ENCODE measurements at regions not wholly inside any gene's neighbourhood (a gene's known extent, or its start where the extent isn't known, plus 50 kb on each side); places are given as distances from the start of the nearest gene placed in this dataset.
"Not testable (repeated sequence)": the region's sequence is repeated elsewhere in the genome, so short reads cannot be mapped to it uniquely, and the experiment has no call there.

GRCh38 chr10:53155674-53156073 lies 383.1 kb upstream of the MBL2 start:
- H3K4ac ChIP-seq (ENCODE audit: low read length); H2BK5ac ChIP-seq (ENCODE audit: low read length); H3K4me2 ChIP-seq (ENCODE audit: insufficient read depth, low read length, poor library complexity, severe bottlenecking); H3K79me1 ChIP-seq (ENCODE audit: low read depth, low read length); H3K23ac ChIP-seq (ENCODE audit: low read depth, low read length, poor library complexity); H2AK5ac ChIP-seq (ENCODE audit: low read depth, low read length); H3K9ac ChIP-seq (ENCODE audit: low read depth, low read length, poor library complexity); H2BK12ac ChIP-seq (ENCODE audit: low read length); H4K8ac ChIP-seq (ENCODE audit: low read depth, low read length); H3K27ac ChIP-seq (replicated peaks; ENCODE audit: low read length); H3K27me3 ChIP-seq (ENCODE audit: control insufficient read depth in 3 of 3, insufficient read depth in 3 of 3, low read depth in 1 of 3, low read length in 3 of 3); H2BK15ac ChIP-seq (ENCODE audit: low read length); H2BK120ac ChIP-seq (ENCODE audit: low read depth, low read length); DNase-seq (ENCODE audit: low spot score); H3K4me1 ChIP-seq (ENCODE audit: control insufficient read depth in 2 of 2, insufficient read depth in 1 of 2, low read depth in 1 of 2, low read length in 2 of 2); H3K4me3 ChIP-seq (ENCODE audit: low read length in 2 of 2); H3K36me3 ChIP-seq (replicated peaks in 1 of 2; ENCODE audit: control insufficient read depth in 2 of 2, insufficient read depth in 2 of 2, low read length in 2 of 2); H3K9me3 ChIP-seq (replicated peaks in 1 of 2; ENCODE audit: control insufficient read depth in 2 of 2, insufficient read depth in 1 of 2, low read depth in 1 of 2, low read length in 2 of 2); H2AFZ ChIP-seq (ENCODE audit: low read length); H3K18ac ChIP-seq (ENCODE audit: low read length); H3K14ac ChIP-seq (ENCODE audit: low read length); H4K91ac ChIP-seq (ENCODE audit: low read depth, low read length, poor library complexity): not testable (repeated sequence)
- no CpG with 5 or more reads among the region's 4 CpGs for WGBS, 2 donors (ENCODE audit: extremely low coverage in 2 of 2, insufficient read length in 2 of 2, insufficient replicate concordance in 1 of 2)

- no peak overlapping the region for H3K14ac ChIP-seq (ENCODE audit: low read length)
- H3K36me3 ChIP-seq (replicated peaks in 1 of 2; ENCODE audit: control insufficient read depth in 2 of 2, insufficient read depth in 2 of 2, low read length in 2 of 2), result no peaks in the 10 kb centered on the region
- no peak overlapping the region for H4K91ac ChIP-seq (ENCODE audit: low read depth, low read length, poor library complexity)
- no peak overlapping the region for H4K8ac ChIP-seq (ENCODE audit: low read depth, low read length)
- no peak for DNase-seq (ENCODE audit: low spot score)
- no peaks in the 10 kb centered on the region for H3K79me1 ChIP-seq (ENCODE audit: low read depth, low read length)
- no peak overlapping the region for H3K23ac ChIP-seq (ENCODE audit: low read depth, low read length, poor library complexity)
- no peak overlapping the region for H3K4me2 ChIP-seq (ENCODE audit: insufficient read depth, low read length, poor library complexity, severe bottlenecking)
- H2AFZ ChIP-seq (ENCODE audit: low read length), result no peak overlapping the region
- H2AK5ac ChIP-seq (ENCODE audit: low read depth, low read length), result no peak overlapping the region
- no peaks in the 10 kb centered on the region for H3K27me3 ChIP-seq (ENCODE audit: control insufficient read depth in 3 of 3, insufficient read depth in 3 of 3, low read depth in 1 of 3, low read length in 3 of 3)
- H2BK15ac ChIP-seq (ENCODE audit: low read length), result no peak overlapping the region
- no CpG with 5 or more reads among the region's 1 CpG for WGBS, 2 donors (ENCODE audit: extremely low coverage in 2 of 2, insufficient read length in 2 of 2, insufficient replicate concordance in 1 of 2)
- no peak overlapping the region for H3K4ac ChIP-seq (ENCODE audit: low read length)
- H3K4me3 ChIP-seq (ENCODE audit: low read length in 2 of 2), result no peak overlapping the region
- no peak overlapping the region for H2BK120ac ChIP-seq (ENCODE audit: low read depth, low read length)
- H3K18ac ChIP-seq (ENCODE audit: low read length), result no peak overlapping the region
- peaks cover 0 to 1% of the 10 kb centered on the region in 2 donors for H3K4me1 ChIP-seq (ENCODE audit: control insufficient read depth in 2 of 2, insufficient read depth in 1 of 2, low read depth in 1 of 2, low read length in 2 of 2)
- no peaks in the 10 kb centered on the region for H3K9me3 ChIP-seq (replicated peaks in 1 of 2; ENCODE audit: control insufficient read depth in 2 of 2, insufficient read depth in 1 of 2, low read depth in 1 of 2, low read length in 2 of 2)
- no peak overlapping the region for H2BK5ac ChIP-seq (ENCODE audit: low read length)
- H3K9ac ChIP-seq (ENCODE audit: low read depth, low read length, poor library complexity), result no peak overlapping the region
- H2BK12ac ChIP-seq (ENCODE audit: low read length), result no peak overlapping the region
- no peak overlapping the region for H3K27ac ChIP-seq (replicated peaks; ENCODE audit: low read length)
Measured at GRCh38 chr10:53153831-53154230, 381.2 kb upstream of the MBL2 start.

GRCh38 chr10:53140506-53140905 lies 367.9 kb upstream of the MBL2 start:
- no peaks in the 10 kb centered on the region for H3K27me3 ChIP-seq (ENCODE audit: control insufficient read depth in 3 of 3, insufficient read depth in 3 of 3, low read depth in 1 of 3, low read length in 3 of 3)
- H2BK5ac ChIP-seq (ENCODE audit: low read length), result no peak overlapping the region
- H3K9ac ChIP-seq (ENCODE audit: low read depth, low read length, poor library complexity), result no peak overlapping the region
- no peak overlapping the region for H2BK15ac ChIP-seq (ENCODE audit: low read length)
- H3K4me3 ChIP-seq (ENCODE audit: low read length in 2 of 2), result no peak overlapping the region
- H4K8ac ChIP-seq (ENCODE audit: low read depth, low read length), result no peak overlapping the region
- H4K91ac ChIP-seq (ENCODE audit: low read depth, low read length, poor library complexity), result no peak overlapping the region
- no peak for DNase-seq (ENCODE audit: low spot score)
- no peak overlapping the region for H2BK12ac ChIP-seq (ENCODE audit: low read length)
- H2BK120ac ChIP-seq (ENCODE audit: low read depth, low read length), result no peak overlapping the region
- H3K36me3 ChIP-seq (replicated peaks in 1 of 2; ENCODE audit: control insufficient read depth in 2 of 2, insufficient read depth in 2 of 2, low read length in 2 of 2), result no peaks in the 10 kb centered on the region
- WGBS, 2 donors (ENCODE audit: extremely low coverage in 2 of 2, insufficient read length in 2 of 2, insufficient replicate concordance in 1 of 2), result no CpG with 5 or more reads among the region's 1 CpG
- no peak overlapping the region for H3K4ac ChIP-seq (ENCODE audit: low read length)
- H3K4me1 ChIP-seq (ENCODE audit: control insufficient read depth in 2 of 2, insufficient read depth in 1 of 2, low read depth in 1 of 2, low read length in 2 of 2), result peaks cover 0 to 2% of the 10 kb centered on the region in 2 donors
- no peak overlapping the region for H2AK5ac ChIP-seq (ENCODE audit: low read depth, low read length)
- no peak overlapping the region for H3K18ac ChIP-seq (ENCODE audit: low read length)
- H3K27ac ChIP-seq (replicated peaks; ENCODE audit: low read length), result no peak overlapping the region
- H3K9me3 ChIP-seq (replicated peaks in 1 of 2; ENCODE audit: control insufficient read depth in 2 of 2, insufficient read depth in 1 of 2, low read depth in 1 of 2, low read length in 2 of 2), result no peaks in the 10 kb centered on the region
- no peaks in the 10 kb centered on the region for H3K79me1 ChIP-seq (ENCODE audit: low read depth, low read length)
- H3K4me2 ChIP-seq (ENCODE audit: insufficient read depth, low read length, poor library complexity, severe bottlenecking), result no peak overlapping the region
- H3K14ac ChIP-seq (ENCODE audit: low read length), result no peak overlapping the region
- no peak overlapping the region for H3K23ac ChIP-seq (ENCODE audit: low read depth, low read length, poor library complexity)
- H2AFZ ChIP-seq (ENCODE audit: low read length), result no peak overlapping the region

GRCh38 chr10:53135897-53136253 lies 363.3 kb upstream of the MBL2 start:
- Histone ChIP-seq H3K36me3 (replicated peaks in 1 of 2; ENCODE audit: control insufficient read depth in 2 of 2, insufficient read depth in 2 of 2, low read length in 2 of 2) (no peaks in the 10 kb centered on the region), H3K9me3 (replicated peaks in 1 of 2; ENCODE audit: control insufficient read depth in 2 of 2, insufficient read depth in 1 of 2, low read depth in 1 of 2, low read length in 2 of 2) (no peaks in the 10 kb centered on the region), H2BK15ac (ENCODE audit: low read length) (no peak overlapping the region), H3K27ac (replicated peaks; ENCODE audit: low read length) (no peak overlapping the region), H2BK12ac (ENCODE audit: low read length) (no peak overlapping the region), H3K23ac (ENCODE audit: low read depth, low read length, poor library complexity) (no peak overlapping the region), H3K4ac (ENCODE audit: low read length) (no peak overlapping the region), H3K14ac (ENCODE audit: low read length) (no peak overlapping the region), H3K79me1 (ENCODE audit: low read depth, low read length) (no peaks in the 10 kb centered on the region), H2BK120ac (ENCODE audit: low read depth, low read length) (no peak overlapping the region), H2BK5ac (ENCODE audit: low read length) (no peak overlapping the region), H4K8ac (ENCODE audit: low read depth, low read length) (no peak overlapping the region), H3K18ac (ENCODE audit: low read length) (no peak overlapping the region), H3K9ac (ENCODE audit: low read depth, low read length, poor library complexity) (no peak overlapping the region), H4K91ac (ENCODE audit: low read depth, low read length, poor library complexity) (no peak overlapping the region), H2AK5ac (ENCODE audit: low read depth, low read length) (no peak overlapping the region), H3K4me1 (ENCODE audit: control insufficient read depth in 2 of 2, insufficient read depth in 1 of 2, low read depth in 1 of 2, low read length in 2 of 2) (peaks cover 0 to 2% of the 10 kb centered on the region in 2 donors), H3K27me3 (ENCODE audit: control insufficient read depth in 3 of 3, insufficient read depth in 3 of 3, low read depth in 1 of 3, low read length in 3 of 3) (no peaks in the 10 kb centered on the region), H2AFZ (ENCODE audit: low read length) (no peak overlapping the region), H3K4me3 (ENCODE audit: low read length in 2 of 2) (no peak overlapping the region), H3K4me2 (ENCODE audit: insufficient read depth, low read length, poor library complexity, severe bottlenecking) (no peak overlapping the region)
- DNase-seq (ENCODE audit: low spot score), result no peak
- no CpG with 5 or more reads among the region's 2 CpGs for WGBS, 2 donors (ENCODE audit: extremely low coverage in 2 of 2, insufficient read length in 2 of 2, insufficient replicate concordance in 1 of 2)
